NCI-H1092 treated with DMSO at 0.1 percent for 48 hours (cell line): ENCODE measurements at regions not wholly inside any gene's neighbourhood (a gene's known extent, or its start where the extent isn't known, plus 50 kb on each side); places are given as distances from the start of the nearest gene placed in this dataset.

ENCODE experiments used
- DNase-seq: peaks from one replicate; lab custom pipeline; 2025; lab: John Stamatoyannopoulos, UW

- no peak for DNase-seq
Measured at GRCh38 chr7:33727315-33727714, 178.0 kb upstream of the BMPER start.

- no peak for DNase-seq
Measured at GRCh38 chr7:33728873-33729551, 176.3 kb upstream of the BMPER start.

- DNase-seq: no peak
Measured at GRCh38 chr7:33729726-33730125, 175.6 kb upstream of the BMPER start.

- no peak for DNase-seq
Measured at GRCh38 chr7:33730958-33731357, 174.4 kb upstream of the BMPER start.

- DNase-seq: no peak
Measured at GRCh38 chr7:33731912-33732311, 173.4 kb upstream of the BMPER start.

GRCh38 chr7:33732462-33732861 lies 172.9 kb upstream of the BMPER start:
- DNase-seq: no peak

GRCh38 chr7:33733870-33734650 lies 171.3 kb upstream of the BMPER start:
- DNase-seq: peak; percentile 67

GRCh38 chr7:33735403-33735802 lies 169.9 kb upstream of the BMPER start:
- DNase-seq: no peak

GRCh38 chr7:33736521-33737221 lies 168.7 kb upstream of the BMPER start:
- no peak for DNase-seq

GRCh38 chr7:33738260-33738935 lies 166.9 kb upstream of the BMPER start:
- no peak for DNase-seq

- DNase-seq: no peak
Measured at GRCh38 chr7:33739286-33739685, 166.1 kb upstream of the BMPER start.

- no peak for DNase-seq
Measured at GRCh38 chr7:33742521-33742920, 162.8 kb upstream of the BMPER start.

GRCh38 chr7:33742999-33743587 lies 162.2 kb upstream of the BMPER start:
- DNase-seq: no peak

GRCh38 chr7:33743594-33743993 lies 161.7 kb upstream of the BMPER start:
- no peak for DNase-seq

GRCh38 chr7:33744293-33745075 lies 160.9 kb upstream of the BMPER start:
- peak; percentile 10 for DNase-seq

GRCh38 chr7:33745934-33746333 lies 159.4 kb upstream of the BMPER start:
- no peak for DNase-seq

- DNase-seq: no peak
Measured at GRCh38 chr7:33748793-33749192, 156.5 kb upstream of the BMPER start.

GRCh38 chr7:33750177-33750576 lies 155.2 kb upstream of the BMPER start:
- DNase-seq: no peak

- no peak for DNase-seq
Measured at GRCh38 chr7:33751443-33751842, 153.9 kb upstream of the BMPER start.

GRCh38 chr7:33753881-33754525 lies 151.3 kb upstream of the BMPER start:
- no peak for DNase-seq
